ENCODE measurements at regions not wholly inside any gene's neighbourhood (a gene's known extent, or its start where the extent isn't known, plus 50 kb on each side); places are given as distances from the start of the nearest gene placed in this dataset.

DNA sequence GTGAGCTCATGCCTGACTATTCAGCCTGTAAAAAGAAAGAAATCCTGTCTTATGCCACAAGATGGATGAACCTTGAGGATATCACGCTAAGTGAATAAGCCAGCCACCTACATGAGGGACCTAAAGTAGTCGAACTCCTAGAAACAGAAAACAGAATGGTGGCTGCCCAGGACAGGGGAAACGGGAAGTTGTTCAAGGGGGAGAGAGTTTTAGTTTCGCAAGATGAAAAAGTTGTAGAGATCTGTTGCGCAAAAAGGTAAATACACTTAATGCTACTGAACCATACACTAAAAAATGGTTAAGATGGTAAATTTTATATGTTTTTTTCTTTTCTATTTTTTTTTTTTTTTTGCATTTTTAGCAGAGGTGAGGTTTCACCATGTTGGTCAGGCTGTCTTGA, 74.1 kb upstream of the RALY start:
- in situ Hi-C loops (cut with HindIII; ENCODE audit: low pct_unique_long_range_greater_than_20kb, low sequenced_read_pairs), result no loop called here

DNA sequence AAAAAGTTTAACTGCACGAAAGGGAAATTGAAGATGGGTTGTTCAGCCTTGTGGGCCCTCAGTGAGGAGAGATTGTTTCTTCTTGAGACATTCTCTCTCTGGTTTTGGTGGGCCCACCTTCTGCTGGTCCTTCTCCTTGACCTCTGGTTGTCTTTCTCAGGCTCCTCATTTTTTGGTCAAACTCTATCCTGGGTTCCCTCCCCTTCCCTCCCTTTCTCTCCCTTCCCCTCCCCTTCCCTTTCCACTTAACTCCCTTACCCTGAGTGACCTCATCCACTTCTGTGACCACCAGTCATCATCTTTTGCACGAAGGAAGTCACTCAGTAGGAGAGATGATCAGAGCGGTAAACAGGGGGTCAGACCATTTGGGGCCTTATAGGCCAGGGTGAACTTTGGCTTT, 71.5 kb upstream of the RALY start:
- H3K27me3 ChIP-seq (ENCODE audit: control insufficient read depth, insufficient read depth, low read length), result no peaks in the 10 kb centered on the region
- no TSS peak for BruUV-seq (replicated peaks)
- in situ Hi-C loops (cut with HindIII; ENCODE audit: low pct_unique_long_range_greater_than_20kb, low sequenced_read_pairs), result no loop called here
- TF ChIP-seq TCF7L2 (IDR thresholded peaks at IDR 0.05; ENCODE audit: low read depth, low read length) (no peak), SIN3A (IDR thresholded peaks at IDR 0.05; ENCODE audit: borderline replicate concordance, insufficient read depth, low read depth, low read length) (no peak), REST (IDR thresholded peaks at IDR 0.05; ENCODE audit: insufficient read depth in 1 of 2, low read depth in 2 of 2, low read length in 1 of 2) (no peak), POLR2AphosphoS5 (IDR thresholded peaks at IDR 0.05; ENCODE audit: low read depth, low read length) (no peak)
- TF ChIP-seq, protein P1, sequence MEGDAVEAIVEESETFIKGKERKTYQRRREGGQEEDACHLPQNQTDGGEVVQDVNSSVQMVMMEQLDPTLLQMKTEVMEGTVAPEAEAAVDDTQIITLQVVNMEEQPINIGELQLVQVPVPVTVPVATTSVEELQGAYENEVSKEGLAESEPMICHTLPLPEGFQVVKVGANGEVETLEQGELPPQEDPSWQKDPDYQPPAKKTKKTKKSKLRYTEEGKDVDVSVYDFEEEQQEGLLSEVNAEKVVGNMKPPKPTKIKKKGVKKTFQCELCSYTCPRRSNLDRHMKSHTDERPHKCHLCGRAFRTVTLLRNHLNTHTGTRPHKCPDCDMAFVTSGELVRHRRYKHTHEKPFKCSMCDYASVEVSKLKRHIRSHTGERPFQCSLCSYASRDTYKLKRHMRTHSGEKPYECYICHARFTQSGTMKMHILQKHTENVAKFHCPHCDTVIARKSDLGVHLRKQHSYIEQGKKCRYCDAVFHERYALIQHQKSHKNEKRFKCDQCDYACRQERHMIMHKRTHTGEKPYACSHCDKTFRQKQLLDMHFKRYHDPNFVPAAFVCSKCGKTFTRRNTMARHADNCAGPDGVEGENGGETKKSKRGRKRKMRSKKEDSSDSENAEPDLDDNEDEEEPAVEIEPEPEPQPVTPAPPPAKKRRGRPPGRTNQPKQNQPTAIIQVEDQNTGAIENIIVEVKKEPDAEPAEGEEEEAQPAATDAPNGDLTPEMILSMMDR (IDR thresholded peaks at IDR 0.05), result no peak
- POLR2A ChIA-PET, result no interaction called here
- H3K4me1 ChIP-seq (ENCODE audit: control insufficient read depth, insufficient read depth, low read length), result no peaks in the 10 kb centered on the region
- H3K9me3 ChIP-seq (ENCODE audit: control insufficient read depth, insufficient read depth, low read depth, low read length), result no peaks in the 10 kb centered on the region
- intact Hi-C loops (cut with micrococcal nuclease; ENCODE audit: unreplicated experiment), result no loop called here
- H3K36me3 ChIP-seq (ENCODE audit: control insufficient read depth, insufficient read depth, low read length), result no peaks in the 10 kb centered on the region
- no peak overlapping the region for H3K4me3 ChIP-seq (ENCODE audit: low read depth in 2 of 2, low read length in 2 of 2)
- no peak overlapping the region for H3K27ac ChIP-seq (ENCODE audit: low read length)
- no peak for DNase-seq (ENCODE audit: low read depth, low spot score)
- no peak for ATAC-seq
- CTCF ChIA-PET, result no interaction called here

More for the DNA sequence above, 74.1 kb upstream of the RALY start:
- intact Hi-C loops (cut with micrococcal nuclease; ENCODE audit: unreplicated experiment), result no loop called here
- H3K4me3 ChIP-seq (ENCODE audit: low read depth in 2 of 2, low read length in 2 of 2), result no peak overlapping the region
- DNase-seq (ENCODE audit: low read depth, low spot score) (no peak), ATAC-seq (no peak)
- CTCF ChIA-PET, result interaction anchor here (0.6 kb wide), 1 partner anchor 17 kb away, joined by 3 read pairs; no protein-coding TSS in a partner anchor
- no peaks in the 10 kb centered on the region for H3K36me3 ChIP-seq (ENCODE audit: control insufficient read depth, insufficient read depth, low read length)
- POLR2A ChIA-PET, result interaction anchor here (0.7 kb wide), 1 partner anchor 184 kb away, joined by 12 read pairs; no protein-coding TSS in a partner anchor
- no peak overlapping the region for H3K27ac ChIP-seq (ENCODE audit: low read length)
- no peaks in the 10 kb centered on the region for H3K27me3 ChIP-seq (ENCODE audit: control insufficient read depth, insufficient read depth, low read length)
- H3K4me1 ChIP-seq (ENCODE audit: control insufficient read depth, insufficient read depth, low read length), result 0 out of 2 replicates have a peak, but pooled peaks cover 2% of the 10 kb centered on the region
- no peaks in the 10 kb centered on the region for H3K9me3 ChIP-seq (ENCODE audit: control insufficient read depth, insufficient read depth, low read depth, low read length)
- TF ChIP-seq TCF7L2 (IDR thresholded peaks at IDR 0.05; ENCODE audit: low read depth, low read length), result no peak
- TF ChIP-seq POLR2AphosphoS5 (IDR thresholded peaks at IDR 0.05; ENCODE audit: low read depth, low read length), result no peak
- no peak for TF ChIP-seq SIN3A (IDR thresholded peaks at IDR 0.05; ENCODE audit: borderline replicate concordance, insufficient read depth, low read depth, low read length)
- TF ChIP-seq REST (IDR thresholded peaks at IDR 0.05; ENCODE audit: insufficient read depth in 1 of 2, low read depth in 2 of 2, low read length in 1 of 2), result no peak
- TF ChIP-seq, protein P1 (IDR thresholded peaks at IDR 0.05), result no peak
- no TSS peak for BruUV-seq (replicated peaks)

All from Panc1 (cell line).